ENCODE measurements at regions not wholly inside any gene's neighbourhood (a gene's known extent, or its start where the extent isn't known, plus 50 kb on each side); places are given as distances from the start of the nearest gene placed in this dataset.

- H2AFZ ChIP-seq (ENCODE audit: low read depth, low read length, poor library complexity, severe bottlenecking), result no peak overlapping the region
- no peaks in the 10 kb centered on the region for H3K9me2 ChIP-seq (ENCODE audit: insufficient read depth)
- ATAC-seq (no peak), DNase-seq (ENCODE audit: low read depth, low spot score) (no peak)
- ChIA-PET POLR2A (no interaction called here), CTCF (no interaction called here), RAD21 (ENCODE audit: low non-redundant PET in 1 of 2, low total read pairs in 2 of 2, uncharacterized antibody in 2 of 2, unreplicated experiment in 2 of 2) (no interaction called here)
- H3K4me3 ChIP-seq (replicated peaks in 1 of 2; ENCODE audit: low read depth in 1 of 2, low read length in 2 of 2), result no peak overlapping the region
- no peaks in the 10 kb centered on the region for H3K79me2 ChIP-seq (ENCODE audit: insufficient read depth, low read length)
- no peaks in the 10 kb centered on the region for H3K36me3 ChIP-seq (ENCODE audit: control insufficient read depth in 1 of 2, insufficient read depth in 2 of 2, low read length in 2 of 2)
- peaks cover 26% of the 10 kb centered on the region for H3K27me3 ChIP-seq (ENCODE audit: insufficient read depth, low read length)
- no peaks in the 10 kb centered on the region for H4K20me1 ChIP-seq (ENCODE audit: insufficient read depth)
- no peak overlapping the region for H3K9ac ChIP-seq (ENCODE audit: low read length)
- no TSS peak for BruUV-seq (replicated peaks)
- intact Hi-C loops (cut with micrococcal nuclease), result no loop called here
- H3K4me1 ChIP-seq (ENCODE audit: control insufficient read depth in 1 of 2, insufficient read depth in 2 of 2, low read length in 2 of 2), result peaks cover 4 to 8% of the 10 kb centered on the region in 2 experiments
- H3K9me3 ChIP-seq (ENCODE audit: control insufficient read depth in 1 of 2, insufficient read depth in 1 of 2, low read depth in 1 of 2, low read length in 2 of 2), result no peaks in the 10 kb centered on the region
- no peak overlapping the region for H3K27ac ChIP-seq (ENCODE audit: low read depth, low read length)
- TF ChIP-seq ELF1 (IDR thresholded peaks at IDR 0.05; ENCODE audit: borderline replicate concordance, low read depth) (no peak), EZH2phosphoT487 (IDR thresholded peaks at IDR 0.05; ENCODE audit: borderline replicate concordance) (no peak), CEBPB (IDR thresholded peaks at IDR 0.05; ENCODE audit: low read depth) (no peak), ZFX (IDR thresholded peaks at IDR 0.05) (no peak)
- H3K4me2 ChIP-seq (ENCODE audit: low read length), result no peak overlapping the region
Measured at GRCh38 chr11:134584706-134585445, 172.8 kb upstream of the B3GAT1 start.

DNA sequence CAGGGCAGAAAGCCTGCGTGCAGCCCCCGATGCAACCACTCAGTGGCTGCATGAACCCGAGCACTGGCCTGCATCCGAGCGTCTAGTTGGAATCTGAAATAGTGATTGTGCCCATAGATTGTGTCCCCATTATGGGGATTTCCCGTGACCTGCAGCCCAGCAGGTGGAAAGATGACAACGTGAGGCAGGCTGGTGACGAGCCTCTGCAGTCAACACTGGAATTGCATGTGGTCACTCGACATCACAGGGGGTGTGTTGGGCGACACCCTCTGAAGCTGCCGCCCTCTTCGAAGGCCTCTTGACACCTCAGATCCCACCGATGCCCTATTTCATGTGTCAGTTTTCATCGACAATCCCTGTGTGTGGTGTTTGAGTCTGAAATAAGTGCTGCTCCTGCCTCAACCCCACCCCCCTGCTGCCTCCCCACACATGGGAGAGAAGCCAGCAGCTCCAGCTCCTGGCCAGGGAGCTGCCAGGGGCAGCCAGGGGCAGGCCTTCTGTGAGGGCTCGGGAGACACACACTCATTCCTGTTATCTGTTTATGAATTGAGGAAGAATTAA is 172.0 kb upstream of the B3GAT1 start:
- peaks cover 9 to 13% of the 10 kb centered on the region in 2 experiments for H3K4me1 ChIP-seq (ENCODE audit: control insufficient read depth in 1 of 2, insufficient read depth in 2 of 2, low read length in 2 of 2)
- intact Hi-C loops (cut with micrococcal nuclease), result no loop called here

More for the DNA sequence above, 172.0 kb upstream of the B3GAT1 start:
- H3K4me2 ChIP-seq (ENCODE audit: low read length), result no peak overlapping the region
- CTCF ChIA-PET, result no interaction called here
- H3K4me3 ChIP-seq (replicated peaks in 1 of 2; ENCODE audit: low read depth in 1 of 2, low read length in 2 of 2), result no peak overlapping the region
- no peak overlapping the region for H3K9ac ChIP-seq (ENCODE audit: low read length)
- BruUV-seq (replicated peaks), result no TSS peak
- H3K79me2 ChIP-seq (ENCODE audit: insufficient read depth, low read length), result no peaks in the 10 kb centered on the region
- no peak overlapping the region for H2AFZ ChIP-seq (ENCODE audit: low read depth, low read length, poor library complexity, severe bottlenecking)
- no peaks in the 10 kb centered on the region for H3K9me2 ChIP-seq (ENCODE audit: insufficient read depth)
- no peak for TF ChIP-seq CBX3 (IDR thresholded peaks at IDR 0.05; ENCODE audit: low read depth)
- no peak for TF ChIP-seq POLR2A (IDR thresholded peaks at IDR 0.05; ENCODE audit: borderline replicate concordance, extremely low read depth, insufficient read depth, insufficient read length)
- no peak for TF ChIP-seq SIN3A (IDR thresholded peaks at IDR 0.05; ENCODE audit: low read depth)
- TF ChIP-seq EGR1 (IDR thresholded peaks at IDR 0.05; ENCODE audit: low read depth), result no peak
- no peak for TF ChIP-seq EZH2 (IDR thresholded peaks at IDR 0.05)
- TF ChIP-seq, protein P1, sequence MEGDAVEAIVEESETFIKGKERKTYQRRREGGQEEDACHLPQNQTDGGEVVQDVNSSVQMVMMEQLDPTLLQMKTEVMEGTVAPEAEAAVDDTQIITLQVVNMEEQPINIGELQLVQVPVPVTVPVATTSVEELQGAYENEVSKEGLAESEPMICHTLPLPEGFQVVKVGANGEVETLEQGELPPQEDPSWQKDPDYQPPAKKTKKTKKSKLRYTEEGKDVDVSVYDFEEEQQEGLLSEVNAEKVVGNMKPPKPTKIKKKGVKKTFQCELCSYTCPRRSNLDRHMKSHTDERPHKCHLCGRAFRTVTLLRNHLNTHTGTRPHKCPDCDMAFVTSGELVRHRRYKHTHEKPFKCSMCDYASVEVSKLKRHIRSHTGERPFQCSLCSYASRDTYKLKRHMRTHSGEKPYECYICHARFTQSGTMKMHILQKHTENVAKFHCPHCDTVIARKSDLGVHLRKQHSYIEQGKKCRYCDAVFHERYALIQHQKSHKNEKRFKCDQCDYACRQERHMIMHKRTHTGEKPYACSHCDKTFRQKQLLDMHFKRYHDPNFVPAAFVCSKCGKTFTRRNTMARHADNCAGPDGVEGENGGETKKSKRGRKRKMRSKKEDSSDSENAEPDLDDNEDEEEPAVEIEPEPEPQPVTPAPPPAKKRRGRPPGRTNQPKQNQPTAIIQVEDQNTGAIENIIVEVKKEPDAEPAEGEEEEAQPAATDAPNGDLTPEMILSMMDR (IDR thresholded peaks at IDR 0.05 in 2 of 3, conservative IDR thresholded peaks at IDR 0.05 in 1 of 3; ENCODE audit: borderline replicate concordance in 1 of 3, insufficient read depth in 1 of 3, low read depth in 2 of 3, low read length in 2 of 3), result no peak
- TF ChIP-seq MAX (IDR thresholded peaks at IDR 0.05), result no peak
- TF ChIP-seq EZH2phosphoT487 (IDR thresholded peaks at IDR 0.05; ENCODE audit: borderline replicate concordance), result no peak
- TF ChIP-seq ZNF274 (IDR thresholded peaks at IDR 0.05; ENCODE audit: low read depth, low read length), result no peak
- H3K9me3 ChIP-seq (ENCODE audit: control insufficient read depth in 1 of 2, insufficient read depth in 1 of 2, low read depth in 1 of 2, low read length in 2 of 2), result no peaks in the 10 kb centered on the region
- DNase-seq (ENCODE audit: low read depth, low spot score) (no peak), ATAC-seq (no peak)
- H4K20me1 ChIP-seq (ENCODE audit: insufficient read depth), result no peaks in the 10 kb centered on the region
- POLR2A ChIA-PET, result no interaction called here
- no peaks in the 10 kb centered on the region for H3K36me3 ChIP-seq (ENCODE audit: control insufficient read depth in 1 of 2, insufficient read depth in 2 of 2, low read length in 2 of 2)
- peaks cover 19% of the 10 kb centered on the region for H3K27me3 ChIP-seq (ENCODE audit: insufficient read depth, low read length)
- no peak overlapping the region for H3K27ac ChIP-seq (ENCODE audit: low read depth, low read length)
- RAD21 ChIA-PET (ENCODE audit: low non-redundant PET in 1 of 2, low total read pairs in 2 of 2, uncharacterized antibody in 2 of 2, unreplicated experiment in 2 of 2), result no interaction called here

Measured in HCT116 (cell line).